ENCODE measurements at regions not wholly inside any gene's neighbourhood (a gene's known extent, or its start where the extent isn't known, plus 50 kb on each side); places are given as distances from the start of the nearest gene placed in this dataset.
"Not testable (repeated sequence)": the region's sequence is repeated elsewhere in the genome, so short reads cannot be mapped to it uniquely, and the experiment has no call there.

DNA sequence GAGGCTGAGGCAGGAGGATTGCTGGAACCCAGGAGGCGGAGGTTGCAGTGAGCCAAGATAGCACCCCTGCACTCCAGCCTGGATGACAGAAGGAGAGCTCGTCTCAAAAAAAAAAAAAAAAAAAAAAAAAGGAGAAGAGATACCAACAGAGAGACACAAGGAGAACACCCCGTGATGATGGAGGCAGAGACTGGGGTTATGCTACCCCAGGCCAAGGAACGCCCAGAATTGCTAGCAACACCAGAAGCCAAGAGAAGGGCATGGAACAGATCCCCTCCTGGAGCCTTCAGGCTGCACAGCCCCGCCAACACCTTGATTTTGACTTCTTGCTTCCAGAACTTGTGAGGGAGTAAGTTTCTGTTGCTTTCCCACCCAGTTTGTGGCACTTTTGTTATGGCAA, 148.0 kb upstream of the FOXN3 start:
- DNase-seq: no peak

DNA sequence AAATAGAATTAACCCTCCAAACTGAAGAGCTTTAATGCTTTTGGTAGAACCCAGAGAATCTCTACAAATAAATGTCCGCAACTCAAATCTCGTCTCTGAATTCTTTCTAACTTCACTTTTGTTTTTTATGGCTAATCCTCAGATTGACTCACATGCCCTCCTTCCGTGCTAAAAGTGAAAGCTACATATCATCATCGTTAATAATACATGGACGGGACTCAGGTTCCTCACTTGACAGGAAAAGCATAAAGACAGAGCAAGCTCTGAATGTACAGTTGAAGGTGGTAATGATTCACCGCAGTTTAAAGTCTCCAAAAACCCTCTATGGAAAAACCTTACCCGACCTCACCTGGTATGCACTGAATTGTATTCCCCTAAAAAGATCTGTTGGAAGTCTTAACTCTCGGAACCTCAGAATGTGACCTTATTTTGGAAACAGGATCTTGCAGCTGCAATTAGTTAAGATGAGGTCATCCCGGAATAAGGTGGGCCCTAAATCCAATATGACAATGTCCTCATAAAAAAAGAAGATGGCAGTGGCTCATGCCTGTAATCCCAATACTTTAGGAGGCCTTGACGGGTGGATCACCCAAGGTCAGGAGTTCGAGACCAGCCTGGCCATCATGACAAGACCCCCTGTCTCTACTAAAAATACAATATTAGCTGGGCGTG, 147.4 kb upstream of the FOXN3 start:
- DNase-seq: no peak

DNA sequence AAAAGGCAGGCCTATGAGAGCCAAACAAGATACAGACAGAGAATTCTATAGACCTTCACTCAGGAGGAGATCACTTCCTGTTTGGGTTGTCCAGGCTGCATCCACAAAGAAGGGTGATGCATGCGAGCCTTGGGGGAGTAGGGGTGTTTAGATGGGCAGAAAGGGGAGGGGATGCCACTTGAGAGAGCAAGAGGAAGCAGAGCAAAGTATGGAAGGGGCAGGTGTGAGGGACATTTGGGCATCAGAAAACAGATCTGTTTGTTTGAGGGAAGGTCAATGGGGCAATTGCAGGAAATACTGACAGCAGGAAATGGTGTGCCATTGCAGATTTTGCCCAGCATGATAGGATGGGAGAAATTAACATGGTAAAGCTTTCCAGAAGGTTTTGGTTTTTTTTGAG, 146.4 kb upstream of the FOXN3 start:
- no peak for DNase-seq

DNA sequence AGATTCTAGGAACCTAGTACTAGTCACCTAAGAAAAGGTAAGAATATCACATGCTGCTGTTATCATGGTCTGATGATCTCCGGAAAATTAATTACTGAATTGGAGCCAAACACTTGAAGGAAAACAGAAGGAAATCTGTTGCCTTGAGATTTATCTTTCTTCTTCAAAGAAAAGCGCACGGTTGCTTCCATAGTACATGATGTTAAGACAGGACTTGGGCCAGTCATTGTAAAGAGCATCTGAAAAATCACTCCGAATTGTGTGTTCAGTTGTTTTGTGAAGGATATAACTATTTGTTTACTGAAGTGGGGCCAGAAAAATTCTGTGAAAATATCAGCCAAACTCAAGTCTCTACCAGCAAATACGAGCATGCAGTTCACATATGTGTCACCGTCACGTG, 134.9 kb upstream of the FOXN3 start:
- no peak for DNase-seq

DNA sequence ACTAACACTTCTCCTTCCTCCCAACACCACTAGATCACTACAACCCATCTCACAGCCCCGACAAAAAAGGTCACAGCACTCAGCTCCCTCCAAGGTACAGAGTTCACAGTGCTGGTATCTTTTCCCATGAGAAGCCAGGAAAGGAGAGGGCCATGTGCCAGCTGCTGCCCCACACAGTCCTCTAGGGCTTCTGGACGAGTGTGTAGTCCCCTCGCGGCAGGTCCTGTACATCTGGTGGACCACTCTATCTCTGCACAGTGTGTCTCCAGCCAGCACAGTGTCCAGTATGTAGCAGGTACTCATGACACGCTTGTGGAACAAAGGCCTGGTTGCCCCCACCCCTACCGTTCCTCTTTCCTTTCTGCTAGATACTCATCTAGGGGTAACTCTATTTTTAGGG, 134.4 kb upstream of the FOXN3 start:
- no peak for DNase-seq

DNA sequence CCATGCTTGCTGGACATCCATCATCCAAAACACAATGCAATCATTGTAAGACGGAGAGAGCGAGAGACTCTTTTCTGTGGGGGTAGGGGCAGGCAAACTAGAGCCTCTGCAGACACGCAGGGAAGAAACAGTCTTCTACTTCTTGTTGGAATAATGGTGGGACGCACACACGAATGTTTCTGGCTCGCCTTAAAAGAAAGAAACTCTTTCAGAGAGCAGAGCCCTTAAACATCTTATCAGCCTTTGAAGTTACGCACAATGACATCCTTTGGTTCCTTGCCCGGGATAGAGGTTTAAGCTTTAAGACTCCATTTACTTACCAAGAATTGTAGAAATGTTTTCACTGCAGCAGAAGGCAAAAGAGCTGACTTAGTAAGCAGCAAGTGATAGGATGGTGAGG, 133.8 kb upstream of the FOXN3 start:
- no peak for DNase-seq

DNA sequence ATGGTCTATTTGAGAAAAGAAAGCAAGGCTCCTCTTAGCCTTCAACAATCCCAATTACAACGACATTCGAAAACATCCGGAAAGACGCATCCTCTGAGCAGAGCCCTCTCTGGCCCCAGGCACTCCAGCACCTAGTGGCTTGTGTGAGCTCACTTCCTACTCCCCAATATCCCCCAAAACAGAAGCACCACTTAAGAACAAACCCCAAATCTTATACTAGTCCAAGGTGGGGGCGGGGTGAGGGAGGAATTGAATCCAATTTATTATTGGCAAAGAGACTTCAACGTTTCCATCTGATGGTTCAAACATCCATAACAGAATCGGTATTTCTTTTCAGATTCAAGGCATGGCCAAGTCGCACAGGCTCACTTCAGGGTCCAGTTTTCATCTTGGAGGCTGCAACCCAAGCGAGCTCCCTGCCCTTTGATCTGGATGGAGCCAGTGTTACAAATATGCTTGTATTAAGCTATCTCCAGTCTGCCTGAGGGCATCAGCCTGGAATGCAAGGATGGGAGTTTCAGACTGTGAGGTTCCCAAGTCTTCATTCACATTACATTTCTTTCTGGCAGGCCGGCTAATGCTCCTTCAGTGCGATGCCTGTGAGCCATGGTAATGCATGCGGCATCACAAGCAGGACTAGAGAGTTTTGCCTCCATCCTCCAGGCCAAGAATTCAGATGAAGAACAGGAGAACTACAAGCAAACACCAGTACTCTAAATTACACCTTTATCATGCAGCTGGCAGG, 132.5 kb upstream of the FOXN3 start:
- no peak for DNase-seq

DNA sequence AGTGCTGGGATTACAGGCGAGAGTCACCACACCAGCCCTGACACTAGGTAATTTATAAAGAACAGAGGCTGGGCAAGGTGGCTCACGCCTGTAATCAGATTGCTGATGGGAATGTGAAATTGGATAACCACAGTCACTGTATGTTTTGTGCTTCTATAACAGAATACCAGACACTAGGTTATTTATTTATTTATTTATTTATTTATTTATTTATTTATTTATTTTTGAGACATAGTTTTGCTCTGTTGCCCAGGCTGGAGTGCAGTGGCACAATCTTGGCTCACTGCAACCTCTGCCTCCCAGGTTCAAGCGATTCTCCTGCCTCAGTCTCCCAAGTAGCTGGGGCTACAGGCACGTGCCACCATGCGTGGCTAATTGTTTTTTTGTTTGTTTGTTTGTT, 130.0 kb upstream of the FOXN3 start:
- not testable (repeated sequence) for DNase-seq

DNA sequence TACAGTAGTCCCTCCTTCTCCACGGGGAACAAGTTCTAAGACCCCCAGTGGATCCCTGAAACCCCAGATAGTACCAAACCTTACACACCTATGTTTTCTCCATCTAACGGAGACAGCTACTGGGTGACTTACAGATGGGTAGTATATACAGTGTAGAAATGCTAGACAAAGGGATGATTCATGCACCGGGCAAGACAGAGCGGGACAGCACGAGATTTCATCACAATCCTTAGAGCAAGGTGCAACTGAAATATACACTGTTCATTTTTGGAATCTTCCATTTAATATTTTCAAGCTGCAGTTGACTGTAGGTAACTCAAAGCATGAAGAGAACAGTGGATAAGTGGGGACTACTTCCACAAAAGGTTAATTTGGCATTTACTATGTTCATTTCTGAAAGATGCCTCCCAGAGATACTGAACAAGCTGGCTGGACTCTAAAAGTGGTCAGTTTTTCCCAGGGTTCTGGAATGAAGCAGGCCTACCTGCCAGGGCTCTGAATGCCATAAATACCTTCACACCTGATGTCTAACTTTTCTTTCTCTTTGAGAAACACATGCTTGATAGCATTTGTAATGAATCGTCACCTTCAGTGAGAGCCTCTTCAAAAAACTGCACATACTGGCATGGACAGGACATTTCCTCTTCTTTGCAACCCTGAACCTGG, 127.7 kb upstream of the FOXN3 start:
- DNase-seq: no peak

DNA sequence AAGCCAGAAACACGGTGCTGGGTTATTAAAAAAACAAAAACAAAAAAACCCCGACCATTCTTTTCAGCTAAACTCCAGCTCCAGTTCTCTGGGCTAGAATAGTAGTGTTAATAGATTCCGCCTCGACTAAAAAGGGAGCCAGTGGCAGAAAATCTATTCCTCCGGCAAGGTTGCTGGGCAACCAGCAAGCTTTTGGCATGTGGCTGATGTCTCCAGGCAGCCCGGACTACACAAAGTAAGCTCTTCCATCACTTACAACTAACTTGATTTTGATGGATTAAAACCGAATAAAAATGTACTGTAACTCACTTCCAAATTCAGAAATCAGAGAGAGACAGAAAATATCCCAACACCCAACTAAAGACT, 126.4 kb upstream of the FOXN3 start:
- no peak for DNase-seq

DNA sequence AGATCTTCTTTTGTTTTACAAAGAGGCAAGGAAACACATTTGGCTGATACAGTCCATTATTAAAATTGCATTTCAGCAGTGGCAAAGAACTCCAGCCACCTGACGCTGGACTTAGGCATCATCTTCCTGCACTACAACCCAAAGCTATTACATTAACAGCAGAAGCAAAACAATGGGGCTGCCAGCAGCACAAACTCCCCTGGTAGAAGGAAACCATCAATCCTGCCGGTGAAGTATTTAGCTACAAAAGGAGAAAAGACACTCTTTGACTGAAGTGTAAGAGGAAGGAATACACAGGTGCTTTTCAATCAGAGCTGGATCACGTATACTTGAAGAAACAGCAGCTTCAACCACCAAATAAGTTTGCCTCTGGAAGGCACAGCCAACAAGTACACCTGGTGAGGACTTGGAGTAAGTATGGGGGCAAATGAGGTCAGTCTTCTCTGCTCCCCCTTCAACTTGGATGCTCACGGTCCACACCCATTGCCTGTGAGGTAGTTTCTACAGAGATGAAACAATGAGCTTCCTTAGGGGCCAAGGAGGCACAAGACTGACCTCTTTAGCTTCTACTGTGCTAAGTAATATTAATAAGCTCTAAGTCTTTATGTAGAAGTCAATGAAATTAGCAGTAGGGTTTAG, 125.9 kb upstream of the FOXN3 start:
- DNase-seq: no peak

DNA sequence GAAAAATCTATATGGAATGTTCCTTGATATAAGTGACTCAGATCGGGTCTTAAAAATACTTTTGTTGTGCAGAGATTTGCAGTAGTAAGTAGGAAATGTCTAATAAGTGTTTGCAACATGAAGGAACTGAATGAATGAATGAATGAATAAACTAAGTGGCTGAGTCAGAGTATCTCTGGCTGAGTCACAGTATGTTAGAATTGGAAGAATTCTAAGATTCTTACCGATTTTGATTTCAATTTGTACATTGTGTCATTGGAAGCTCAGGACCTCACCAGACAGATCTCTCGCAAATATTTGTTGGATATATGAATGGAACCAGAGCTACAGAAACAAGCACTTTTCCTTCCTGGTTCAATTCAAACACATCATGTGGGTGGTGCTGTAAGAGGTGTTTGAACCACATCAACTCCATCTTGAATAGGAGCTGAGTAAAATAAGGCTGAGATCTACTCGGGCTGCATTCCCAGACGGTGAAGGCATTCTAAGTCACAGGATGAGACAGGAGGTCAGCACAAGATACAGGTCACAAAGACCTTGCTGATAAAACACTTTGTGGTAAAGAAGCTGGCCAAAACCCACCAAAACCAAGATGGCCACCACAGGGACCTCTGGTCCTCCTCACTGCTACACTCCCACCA, 123.9 kb upstream of the FOXN3 start:
- DNase-seq: no peak

DNA sequence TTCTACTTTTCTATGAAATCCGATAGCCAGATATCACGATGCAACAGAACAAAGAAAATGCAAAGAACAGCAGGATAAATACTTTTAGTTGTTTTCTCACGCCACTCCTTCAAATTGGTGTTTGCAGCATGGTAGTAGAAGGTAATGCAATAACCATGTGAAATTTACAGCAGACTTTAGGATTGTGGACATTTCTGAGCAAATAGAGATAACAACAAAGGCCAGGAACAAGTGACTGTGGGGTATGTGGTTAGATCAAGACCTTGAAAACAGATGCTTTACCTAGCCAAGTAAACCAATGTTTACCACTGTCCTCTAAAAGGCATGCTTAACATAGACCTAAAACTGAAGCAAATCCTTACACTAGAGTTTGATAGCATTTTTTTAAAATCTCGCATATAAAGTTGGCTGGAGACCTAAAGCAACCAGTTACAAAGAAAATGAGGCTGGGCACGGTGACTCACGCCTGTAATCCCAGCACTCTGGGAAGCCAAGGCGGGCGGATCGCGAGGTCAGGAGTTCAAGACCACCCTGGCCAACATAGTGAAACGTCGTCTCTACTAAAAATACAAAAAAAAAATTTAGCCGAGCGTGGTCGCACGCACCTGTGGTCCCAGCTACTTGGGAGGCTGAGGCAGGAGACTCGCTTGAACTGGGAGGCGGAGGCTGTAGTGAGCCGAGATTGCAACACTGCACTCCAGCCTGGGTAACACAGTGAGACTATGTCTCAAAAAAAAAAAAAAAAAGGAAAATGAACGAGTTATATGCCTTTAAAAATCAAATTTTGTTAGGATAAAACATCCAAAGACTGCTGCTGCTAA, 123.2 kb upstream of the FOXN3 start:
- no peak for DNase-seq

DNA sequence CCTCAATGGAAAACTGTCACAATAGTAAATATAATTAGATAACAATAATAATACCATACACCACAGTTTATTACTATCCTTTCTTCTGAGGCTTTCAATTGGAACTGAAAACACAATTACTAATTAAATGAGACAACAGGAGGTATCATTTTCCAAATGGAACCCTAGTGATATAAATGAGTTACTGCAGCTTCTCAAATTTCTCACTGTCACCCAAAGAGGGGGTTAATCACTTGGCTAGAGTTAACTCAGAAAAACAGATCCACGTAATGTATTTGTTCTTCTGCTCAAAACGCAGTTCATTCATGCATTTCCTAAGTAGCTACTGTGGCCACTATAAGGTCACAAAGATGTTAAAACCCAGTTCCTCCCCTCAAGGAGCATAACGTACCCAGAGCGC, 120.9 kb upstream of the FOXN3 start:
- DNase-seq: no peak

DNA sequence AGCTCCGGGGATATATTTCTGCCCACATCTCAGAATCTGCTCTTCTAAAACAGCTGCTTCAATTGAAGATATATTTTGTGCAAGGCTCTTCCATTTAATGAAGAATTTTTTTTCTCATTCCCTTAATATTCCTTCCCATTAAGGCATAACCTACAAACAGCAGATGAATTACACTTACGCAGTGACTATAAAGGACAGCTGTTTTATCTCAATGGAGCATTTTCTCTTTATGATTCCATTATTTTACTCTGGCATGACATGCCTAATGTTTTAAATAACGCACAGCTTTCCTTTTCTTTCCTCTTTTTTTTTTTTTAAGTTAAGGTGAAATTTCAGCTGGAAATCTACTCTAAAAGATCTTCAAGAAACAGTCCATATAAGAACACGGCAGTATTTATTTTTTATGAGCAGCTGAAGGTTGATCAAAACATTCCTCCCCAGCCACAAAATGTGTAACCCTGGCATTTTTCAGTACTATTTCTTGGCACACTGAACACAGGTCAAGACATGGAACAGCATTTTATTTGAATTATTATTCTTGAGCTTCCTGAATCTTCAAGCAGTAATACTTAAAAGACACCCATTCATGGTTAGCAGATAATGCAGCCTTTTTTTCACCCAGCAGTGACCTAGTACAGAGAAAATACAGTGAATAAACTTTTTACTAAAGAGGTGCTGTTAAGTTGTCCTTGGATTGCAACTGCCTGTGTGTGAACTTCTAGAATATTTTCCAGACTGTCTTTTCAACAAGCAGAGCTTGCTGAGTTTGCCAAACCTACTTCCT, 118.1 kb upstream of the FOXN3 start:
- DNase-seq: no peak

DNA sequence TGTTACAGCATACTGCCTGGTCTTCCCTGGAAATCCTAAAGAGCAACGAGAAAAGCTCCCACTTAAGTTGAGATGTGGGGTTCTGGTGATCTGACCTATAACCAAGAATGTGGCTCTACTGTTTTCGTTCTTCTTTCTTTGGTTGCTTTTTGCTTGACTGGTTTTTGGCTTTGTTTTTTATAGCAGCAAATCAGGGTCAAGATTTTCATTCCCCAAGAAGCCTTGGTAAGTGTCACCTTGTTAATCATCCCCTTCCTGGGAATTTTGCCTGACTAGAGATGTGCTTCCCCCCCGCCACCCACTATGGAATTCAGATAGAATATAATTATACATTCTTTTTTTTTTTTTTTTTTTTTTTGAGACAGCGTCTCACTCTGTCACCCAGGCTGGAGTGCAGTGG, 116.7 kb upstream of the FOXN3 start:
- DNase-seq: no peak

DNA sequence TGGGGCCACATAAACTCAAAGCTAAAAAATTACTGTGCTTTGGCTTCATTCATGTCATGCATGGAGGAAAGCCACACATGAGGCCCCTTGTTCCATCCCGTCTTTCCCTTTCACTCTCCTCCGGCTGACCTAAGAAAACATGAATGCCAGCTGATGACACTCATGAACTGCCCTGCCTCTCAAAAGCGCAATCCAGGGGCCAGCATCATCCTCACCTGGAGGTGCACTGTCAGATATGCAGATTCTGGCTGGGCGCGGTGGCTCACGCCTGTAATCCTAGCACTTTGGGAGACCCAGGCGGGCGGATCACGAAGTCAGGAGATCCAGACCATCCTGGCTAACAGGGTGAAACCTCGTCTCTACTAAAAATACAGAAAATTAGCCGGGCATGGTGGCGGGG, 116.1 kb upstream of the FOXN3 start:
- no peak for DNase-seq

DNA sequence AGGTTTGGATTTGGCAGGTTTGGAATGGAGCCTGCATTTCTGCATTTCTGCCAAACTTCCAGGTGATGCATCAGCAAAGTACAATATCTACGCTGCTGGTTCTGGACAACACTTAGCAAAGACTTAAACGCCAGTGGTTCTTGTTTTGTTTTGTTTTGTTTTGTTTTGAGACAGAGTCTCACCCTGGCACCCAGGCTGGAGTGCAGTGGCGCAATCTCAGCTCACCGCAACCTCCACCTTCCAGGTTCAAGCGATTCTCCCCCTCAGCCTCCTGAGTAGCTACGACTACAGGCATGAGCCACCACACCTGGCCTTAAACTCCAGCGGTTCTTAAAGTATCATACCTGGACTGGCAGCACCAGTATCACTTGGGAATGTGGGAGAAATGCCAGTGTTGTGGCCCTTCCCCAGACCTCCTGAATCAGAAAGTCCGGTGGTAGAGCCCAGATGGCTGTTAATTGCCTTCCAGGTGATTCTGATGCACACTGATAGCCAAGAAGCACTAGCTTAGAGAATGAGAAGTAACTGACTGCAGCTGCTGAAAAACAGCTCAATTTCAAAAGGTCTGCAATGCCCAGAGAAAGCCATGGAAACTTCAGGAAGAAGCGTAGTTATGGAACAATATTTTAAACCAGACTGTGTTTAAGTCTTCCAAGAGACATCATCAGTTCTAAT, 114.8 kb upstream of the FOXN3 start:
- DNase-seq: no peak

DNA sequence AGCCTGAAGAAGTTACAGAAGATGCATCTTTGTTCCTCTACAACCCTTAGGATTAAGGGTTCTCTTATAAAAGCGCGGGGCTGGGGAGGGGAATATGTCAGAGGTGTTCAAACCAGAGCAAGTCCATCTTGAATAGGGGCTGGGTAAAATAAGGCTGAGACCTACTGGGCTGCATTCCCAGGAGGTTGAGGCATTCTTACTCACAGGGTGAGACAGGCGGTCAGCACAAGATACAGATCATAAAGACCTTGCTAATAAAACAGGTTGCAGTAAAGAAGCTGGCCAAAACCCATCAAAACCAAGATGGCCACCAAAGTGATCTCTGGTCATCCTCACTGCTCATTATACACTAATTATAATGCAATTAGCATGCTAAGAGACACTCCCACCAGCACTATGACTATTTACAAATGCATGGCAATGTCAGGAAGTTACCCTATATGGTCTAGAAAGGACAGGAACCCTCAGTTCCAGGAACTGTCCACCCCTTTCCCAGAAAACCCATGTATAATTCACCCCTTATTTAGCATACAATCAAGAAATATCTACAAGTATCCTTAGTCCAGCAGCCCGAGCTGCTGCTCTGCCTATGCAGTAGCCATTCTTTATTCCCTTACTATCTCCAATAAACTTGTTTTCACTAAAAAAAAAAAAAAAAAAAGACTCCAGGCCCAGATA, 108.1 kb upstream of the FOXN3 start:
- no peak for DNase-seq

DNA sequence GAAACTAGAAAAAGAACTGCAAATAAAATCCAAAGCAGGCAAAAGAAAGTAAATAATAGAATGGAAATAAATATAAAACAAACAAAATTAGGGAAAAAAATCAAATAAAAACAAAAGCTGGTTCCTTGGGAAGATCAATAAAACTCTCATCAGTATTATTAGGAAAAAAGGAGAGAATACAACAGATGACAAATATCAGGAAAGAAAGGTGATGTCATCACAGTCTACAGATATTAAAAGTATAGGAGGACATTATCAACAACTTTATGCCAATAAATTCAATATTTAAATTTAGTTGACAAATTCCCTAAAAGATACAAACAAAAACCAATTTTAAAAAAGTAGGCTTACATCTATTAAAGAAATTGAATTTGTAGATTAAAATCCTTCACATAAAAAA, 107.4 kb upstream of the FOXN3 start:
- no peak for DNase-seq

DNA sequence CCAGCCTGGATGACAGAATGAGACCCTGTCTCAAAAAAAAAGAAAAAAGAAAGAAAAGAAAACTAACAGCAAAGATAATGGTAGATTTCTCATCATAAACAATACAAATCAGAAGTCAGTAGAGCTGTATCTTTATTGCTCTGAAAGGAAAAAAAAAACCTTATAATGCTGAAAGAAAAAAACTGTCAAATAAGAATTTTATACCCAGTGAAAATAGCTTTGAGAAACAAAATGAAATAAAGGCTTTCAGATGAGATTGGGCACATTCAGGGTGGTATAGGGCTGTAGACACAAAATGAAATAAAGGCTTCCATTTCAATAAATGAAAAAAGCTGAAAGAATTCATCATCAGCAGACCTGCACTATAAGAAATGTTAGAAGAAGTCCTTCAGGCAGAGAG, 105.0 kb upstream of the FOXN3 start:
- no peak for DNase-seq
